Pulmonary artery endothelial cell (primary cell): ENCODE measurements at regions not wholly inside any gene's neighbourhood (a gene's known extent, or its start where the extent isn't known, plus 50 kb on each side); places are given as distances from the start of the nearest gene placed in this dataset.

ENCODE experiments used
- DNase-seq: peaks from one replicate; pipeline ENCODE4 v3.0.0-alpha.2; 2011; ENCODE audit warnings: low read depth, low spot score

DNA sequence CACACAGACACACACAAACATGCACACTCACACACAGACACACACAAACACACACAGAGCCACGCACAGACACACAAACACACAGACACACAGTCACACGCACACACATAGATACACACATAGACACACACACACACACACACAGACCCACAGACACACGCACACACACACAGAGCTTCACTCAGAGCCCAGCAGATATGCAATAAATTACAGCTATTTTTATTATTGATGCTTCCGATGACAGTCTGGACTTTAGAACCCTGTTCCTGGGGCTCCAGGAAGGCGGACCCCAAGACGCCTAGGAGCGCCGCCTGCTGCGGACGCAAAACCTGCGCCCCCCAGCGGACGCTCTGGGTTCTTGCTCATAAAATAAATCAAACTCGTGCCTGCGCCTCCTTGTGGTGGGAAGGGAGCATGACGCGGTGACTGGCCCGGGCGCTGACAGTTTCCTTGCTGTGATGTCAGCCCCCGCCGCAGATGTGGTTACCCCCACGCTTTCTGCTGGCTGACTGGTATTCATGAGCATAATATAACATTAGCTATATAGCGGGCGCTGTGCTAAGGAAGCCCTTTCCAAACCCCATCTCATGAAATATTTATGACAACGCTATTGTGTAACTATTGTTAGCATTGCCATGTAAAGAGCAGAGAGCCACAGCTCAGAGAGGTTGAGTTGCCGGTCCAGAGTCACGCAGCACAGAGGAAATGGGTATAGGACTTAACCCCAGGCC is 64.4 kb upstream of the TM9SF2 start:
- peak; percentile 51 for DNase-seq

DNA sequence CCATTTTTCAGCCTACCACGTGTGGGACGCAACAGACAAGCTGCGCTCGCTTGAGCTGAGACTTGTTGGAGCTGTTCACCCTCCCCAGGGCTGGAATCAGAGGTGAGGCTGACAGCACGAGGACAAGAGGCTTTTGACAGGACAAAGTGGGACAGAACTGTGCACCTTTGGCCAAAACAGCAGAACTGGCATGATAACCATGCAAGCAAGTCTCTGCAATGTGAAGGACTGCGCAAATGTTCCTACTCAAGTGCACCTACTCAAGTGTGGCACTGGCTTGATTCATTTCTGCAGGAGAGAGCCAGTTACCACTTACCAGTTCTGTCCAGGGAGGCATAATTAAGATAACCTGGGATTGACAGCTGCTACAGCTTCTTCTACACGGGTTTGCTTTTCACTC is 62.2 kb upstream of the TM9SF2 start:
- no peak for DNase-seq

DNA sequence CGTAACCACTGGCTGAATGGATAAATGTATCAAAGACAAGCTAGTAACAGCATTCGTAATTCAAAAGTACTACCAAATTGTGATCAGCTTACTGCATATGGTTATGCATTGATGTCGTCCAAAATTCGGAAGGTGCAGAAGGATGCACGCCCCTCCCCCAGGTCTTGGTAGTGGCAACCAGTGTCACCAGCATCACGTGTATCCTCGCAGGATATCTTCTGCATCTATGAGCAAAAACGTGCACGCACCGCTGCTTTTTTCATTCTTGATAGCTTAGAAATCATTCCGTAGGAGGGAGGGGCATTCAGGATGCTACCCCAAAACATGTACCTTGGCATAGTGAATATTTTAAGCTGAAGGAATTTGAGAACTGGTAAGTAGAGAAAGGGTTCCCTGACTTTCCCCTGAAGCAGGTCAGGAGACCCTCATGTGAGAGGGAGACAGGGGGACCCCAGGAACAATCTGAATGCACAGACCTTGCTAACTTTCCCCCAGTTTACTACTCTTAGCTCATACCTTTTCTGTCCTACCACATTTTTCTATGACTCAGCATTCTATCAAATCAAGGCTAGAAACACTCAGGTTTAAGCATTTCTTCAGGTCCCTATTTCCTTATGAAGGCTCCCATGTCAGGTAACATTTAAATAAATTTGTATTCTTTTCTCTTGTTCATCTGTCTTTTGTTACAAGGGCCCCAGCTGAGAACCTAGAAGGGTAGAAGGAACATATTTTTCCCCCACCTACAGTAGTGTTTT is 61.2 kb upstream of the TM9SF2 start:
- DNase-seq = no peak

DNA sequence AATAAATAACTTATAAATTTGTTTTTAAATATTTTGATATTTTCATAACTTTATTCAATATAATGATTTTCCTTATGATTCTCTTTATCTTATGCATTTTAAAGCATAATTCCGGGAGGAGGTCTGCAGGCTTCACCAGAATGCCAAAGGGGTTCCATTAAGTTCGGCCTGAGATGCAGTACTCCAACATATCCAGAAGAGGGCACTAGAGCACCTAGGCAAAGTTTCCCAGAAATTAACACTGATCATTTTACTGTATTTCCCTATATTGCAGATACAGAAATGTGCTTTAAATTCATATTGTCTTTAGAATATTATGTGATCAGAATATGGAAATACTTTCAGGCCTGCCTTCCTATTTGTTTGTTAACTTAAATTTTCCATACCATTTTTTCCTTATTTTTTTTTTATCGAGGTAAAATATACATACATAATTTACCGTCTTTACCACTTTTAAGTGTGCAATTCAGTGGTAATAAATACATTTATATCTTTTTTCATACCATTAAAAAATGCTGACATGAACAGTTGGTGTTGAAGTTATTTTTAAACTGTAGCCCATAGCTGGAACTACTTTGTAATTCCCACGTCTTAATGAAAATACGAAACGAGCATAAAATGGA is 58.9 kb upstream of the TM9SF2 start:
- DNase-seq = no peak

DNA sequence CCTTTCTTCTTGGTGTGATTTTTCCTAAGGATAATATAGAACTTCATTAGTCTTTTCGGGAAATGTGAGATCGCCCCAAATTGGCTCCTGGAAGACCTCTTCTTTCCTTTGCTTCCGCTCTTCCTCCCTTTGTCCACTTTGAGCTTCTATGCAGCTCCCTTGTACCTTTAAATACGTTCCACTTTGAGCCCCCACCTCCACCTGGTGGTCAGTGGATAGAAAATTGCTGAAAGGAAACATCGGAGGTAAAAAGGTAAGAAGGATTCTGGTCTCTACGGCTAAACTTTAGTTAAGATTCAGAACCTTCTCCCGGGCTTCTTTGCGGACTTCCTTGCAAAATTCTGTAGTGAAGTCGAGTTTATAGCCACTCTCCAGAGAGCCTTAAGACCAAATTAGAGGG is 55.0 kb upstream of the TM9SF2 start:
- no peak for DNase-seq

DNA sequence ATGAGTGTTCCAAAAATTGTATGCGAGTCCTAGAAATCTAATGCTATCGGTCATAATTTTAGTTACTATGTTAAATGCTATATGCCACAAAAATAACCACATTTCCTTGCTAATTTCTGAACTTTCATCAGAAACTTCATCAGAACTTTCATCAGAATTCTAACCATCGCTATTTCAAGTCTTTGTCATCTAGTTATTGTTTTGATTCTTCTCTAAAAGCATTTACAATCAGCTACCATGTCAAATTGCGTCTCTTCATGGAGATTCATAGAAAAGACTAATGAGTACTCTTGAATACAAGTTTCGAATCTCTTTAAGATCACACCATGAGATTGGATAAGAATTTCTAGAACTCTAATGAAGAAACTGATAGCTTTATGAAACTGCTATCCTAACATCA is 52.7 kb upstream of the TM9SF2 start:
- no peak for DNase-seq

DNA sequence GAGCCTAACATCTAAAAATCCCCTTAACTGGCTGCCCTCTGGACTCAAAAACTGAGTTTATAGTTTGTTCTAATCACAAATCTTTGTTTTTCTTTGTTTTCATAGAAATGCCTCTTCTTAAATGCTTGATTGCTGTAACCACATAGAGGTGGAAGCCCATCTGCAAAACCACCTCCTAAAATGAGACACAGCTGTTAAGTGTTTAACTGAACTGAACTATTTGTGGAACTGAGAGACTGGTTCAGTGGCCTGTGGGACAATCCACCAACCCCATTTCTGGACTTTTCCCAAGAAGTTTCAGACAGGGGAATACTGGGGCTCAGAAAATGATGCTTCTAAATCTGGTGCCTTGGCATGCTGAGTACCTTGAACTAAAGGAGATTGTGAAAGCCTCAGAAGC is 50.9 kb upstream of the TM9SF2 start:
- DNase-seq = no peak
